Trophoblast cell (in vitro differentiated cells and primary cell): ENCODE measurements at regions not wholly inside any gene's neighbourhood (a gene's known extent, or its start where the extent isn't known, plus 50 kb on each side); places are given as distances from the start of the nearest gene placed in this dataset.

Experiments
- DNase-seq, 2 donors: peaks; one replicate each; pipeline ENCODE4 v3.0.0-alpha.2; 2016
- H2AFZ ChIP-seq: 2 replicates; pipeline ENCODE4 v1.6.1; 2013; ENCODE audit warnings: low read length, moderate library complexity, mild to moderate bottlenecking; ENCODE audit not compliant: insufficient read depth, poor library complexity
- H2AK5ac ChIP-seq: 2 replicates; pipeline ENCODE4 v1.6.1; 2013; ENCODE audit warnings: mild to moderate bottlenecking, low read length
- H2BK120ac ChIP-seq: 2 replicates; pipeline ENCODE4 v1.6.1; 2013; ENCODE audit warnings: low read length, mild to moderate bottlenecking, moderate library complexity; ENCODE audit not compliant: insufficient read depth, poor library complexity
- H2BK12ac ChIP-seq: 2 replicates; pipeline ENCODE4 v1.6.1; 2013; ENCODE audit warnings: mild to moderate bottlenecking, low read length, moderate library complexity
- H2BK5ac ChIP-seq: 2 replicates; pipeline ENCODE4 v1.6.1; 2013; ENCODE audit warnings: low read length, low read depth, moderate library complexity, mild to moderate bottlenecking; ENCODE audit not compliant: poor library complexity
- H3K14ac ChIP-seq: 2 replicates; pipeline ENCODE4 v1.6.1; 2013; ENCODE audit warnings: mild to moderate bottlenecking, low read length
- H3K18ac ChIP-seq: 2 replicates; pipeline ENCODE4 v1.6.1; 2013; ENCODE audit warnings: mild to moderate bottlenecking, low read length
- H3K23ac ChIP-seq: 2 replicates; pipeline ENCODE4 v1.6.1; 2013; ENCODE audit warnings: low read length
- H3K27ac ChIP-seq: 2 replicates; pipeline ENCODE4 v1.5.1; 2013; ENCODE audit warnings: low read depth, mild to moderate bottlenecking, inconsistent platforms, low read length, moderate library complexity
- H3K27me3 ChIP-seq: 2 replicates; pipeline ENCODE4 v1.6.1; 2013; ENCODE audit warnings: inconsistent platforms, mild to moderate bottlenecking, low read length, moderate library complexity; ENCODE audit not compliant: insufficient read depth
- H3K36me3 ChIP-seq, 2 experiments: 1 replicate in 1 of 2; 2 replicates in 1 of 2; pipeline ENCODE4 v1.6.1; 2013; ENCODE audit warnings: low read length in 2 of 2, mild to moderate bottlenecking in 2 of 2, moderate library complexity in 1 of 2; ENCODE audit not compliant: insufficient read depth in 2 of 2, control insufficient read depth in 1 of 2
- H3K4ac ChIP-seq: 2 replicates; pipeline ENCODE4 v1.6.1; 2013; ENCODE audit warnings: low read depth, mild to moderate bottlenecking, low read length, moderate library complexity
- H3K4me1 ChIP-seq, 2 experiments: 1 replicate in 1 of 2; 2 replicates in 1 of 2; pipeline ENCODE4 v1.6.1; 2013; ENCODE audit warnings: low read length in 2 of 2, mild to moderate bottlenecking in 2 of 2, moderate library complexity in 1 of 2; ENCODE audit not compliant: insufficient read depth in 2 of 2, control insufficient read depth in 1 of 2
- H3K4me2 ChIP-seq: 2 replicates; pipeline ENCODE4 v1.6.1; 2013; ENCODE audit warnings: inconsistent platforms, mild to moderate bottlenecking, low read length, moderate library complexity
- H3K4me3 ChIP-seq: 2 replicates; pipeline ENCODE4 v1.5.1; 2013; ENCODE audit warnings: mild to moderate bottlenecking, low read depth, low read length, inconsistent platforms
- H3K79me1 ChIP-seq: one replicate; pipeline ENCODE4 v1.6.1; 2013; ENCODE audit warnings: low read length
- H3K79me2 ChIP-seq: 2 replicates; pipeline ENCODE4 v1.6.1; 2013; ENCODE audit warnings: low read length, mild to moderate bottlenecking; ENCODE audit not compliant: control insufficient read depth, insufficient read depth, poor library complexity
- H3K9ac ChIP-seq: 2 replicates; pipeline ENCODE4 v1.6.1; 2013; ENCODE audit warnings: mild to moderate bottlenecking, low read length
- H3K9me3 ChIP-seq: 2 replicates; pipeline ENCODE4 v1.6.1; 2013; ENCODE audit warnings: low read depth, mild to moderate bottlenecking, control low read depth, inconsistent platforms, low read length; ENCODE audit not compliant: insufficient read depth
- H4K12ac ChIP-seq: 2 replicates; pipeline ENCODE4 v1.6.1; 2013; ENCODE audit warnings: low read depth, mild to moderate bottlenecking, low read length, moderate library complexity
- H4K8ac ChIP-seq: 2 replicates; pipeline ENCODE4 v1.6.1; 2013; ENCODE audit warnings: low read depth, mild to moderate bottlenecking, low read length, moderate library complexity
- H4K91ac ChIP-seq: one replicate; pipeline ENCODE4 v1.6.1; 2013; ENCODE audit warnings: low read depth, mild to moderate bottlenecking, low read length, moderate library complexity
- whole genome bisulfite sequencing: extraction: QIAGEN DNeasy Blood & Tissue Kit; methylation state at CpG from one replicate; pipeline ENCODE4 v1.1.7; 2013; ENCODE audit warnings: missing lambda C conversion rate; ENCODE audit not compliant: insufficient read length, insufficient coverage; ENCODE audit errors: extremely low coverage; 5-methylcytosine and 5-hydroxymethylcytosine counted together

DNA sequence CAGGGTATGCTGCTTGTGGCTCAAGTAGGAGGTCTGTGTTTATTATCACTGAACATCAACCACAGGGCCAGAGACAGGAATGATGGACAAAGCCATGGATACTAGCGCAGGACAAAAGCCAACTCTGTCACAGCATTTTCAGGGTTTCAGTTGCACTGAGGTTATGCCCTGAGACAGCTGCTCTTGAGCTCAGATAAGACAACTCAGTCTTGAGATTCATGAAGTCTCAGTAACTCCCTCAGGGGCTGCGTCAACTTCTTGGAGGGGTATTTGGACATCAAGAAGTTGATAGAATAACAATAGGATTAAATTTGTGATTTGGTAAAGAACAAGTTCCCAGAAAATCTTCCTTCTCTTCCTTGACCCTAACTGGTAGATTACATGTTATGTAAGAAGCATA, 287.0 kb upstream of the SLC14A2 start:
- Histone ChIP-seq H3K4me1 (peaks cover 0 to 13% of the 10 kb centered on the region in 2 experiments), H3K4me3 (no peak overlapping the region), H3K36me3 (no peaks in the 10 kb centered on the region), H2AFZ (no peak overlapping the region), H3K18ac (no peak overlapping the region), H3K14ac (no peak overlapping the region), H3K79me1 (peaks cover 2% of the 10 kb centered on the region), H4K12ac (no peak overlapping the region), H4K91ac (no peak overlapping the region), H3K79me2 (no peaks in the 10 kb centered on the region), H3K27ac (no peak overlapping the region), H2AK5ac (no peak overlapping the region), H2BK5ac (no peak overlapping the region), H4K8ac (no peak overlapping the region), H2BK120ac (no peak overlapping the region), H3K9me3 (no peaks in the 10 kb centered on the region), H3K27me3 (no peaks in the 10 kb centered on the region), H3K23ac (no peak overlapping the region), H2BK12ac (no peak overlapping the region), H3K9ac (no peak overlapping the region), H3K4ac (no peak overlapping the region), H3K4me2 (no peak overlapping the region)
- DNase-seq, result no peak
- WGBS, result no CpG with 5 or more reads among the region's 2 CpGs

DNA sequence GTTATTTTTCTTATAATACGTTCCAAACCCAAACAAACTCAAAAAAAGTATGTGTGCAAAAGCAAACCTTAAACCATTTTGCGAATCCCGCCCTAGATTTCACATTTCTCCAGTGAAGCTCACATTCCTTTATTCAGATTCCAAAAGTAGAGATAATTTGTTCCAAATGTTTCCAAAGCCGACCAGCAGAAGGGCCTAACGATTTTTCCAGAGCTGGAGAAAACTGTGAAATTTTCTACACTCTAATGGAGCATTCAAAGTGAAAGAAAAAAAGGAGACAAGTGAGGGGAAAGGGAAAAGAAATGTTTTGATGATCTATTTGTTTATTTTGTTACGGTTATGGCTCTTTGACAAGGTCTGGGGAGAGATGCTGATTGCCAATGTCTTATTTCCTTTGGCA, 286.5 kb upstream of the SLC14A2 start:
- H3K4me2 ChIP-seq, result no peak overlapping the region
- DNase-seq, result no peak
- no peak overlapping the region for H3K4ac ChIP-seq
- peaks cover 0 to 9% of the 10 kb centered on the region in 2 experiments for H3K4me1 ChIP-seq
- H3K9me3 ChIP-seq, result no peaks in the 10 kb centered on the region
- no peak overlapping the region for H2BK120ac ChIP-seq
- no peaks in the 10 kb centered on the region for H3K27me3 ChIP-seq
- no peak overlapping the region for H2BK12ac ChIP-seq
- no peak overlapping the region for H3K23ac ChIP-seq
- no peak overlapping the region for H3K4me3 ChIP-seq
- no peak overlapping the region for H4K91ac ChIP-seq
- no peak overlapping the region for H2AK5ac ChIP-seq
- H4K12ac ChIP-seq, result no peak overlapping the region
- no CpG with 5 or more reads among the region's 6 CpGs for WGBS
- H3K9ac ChIP-seq, result no peak overlapping the region
- H3K79me1 ChIP-seq, result peaks cover under 1% of the 10 kb centered on the region
- no peak overlapping the region for H3K14ac ChIP-seq
- H3K36me3 ChIP-seq, result no peaks in the 10 kb centered on the region
- H3K27ac ChIP-seq, result no peak overlapping the region
- no peaks in the 10 kb centered on the region for H3K79me2 ChIP-seq
- H3K18ac ChIP-seq, result no peak overlapping the region
- no peak overlapping the region for H2BK5ac ChIP-seq
- H4K8ac ChIP-seq, result no peak overlapping the region
- H2AFZ ChIP-seq, result no peak overlapping the region

GRCh38 chr18:45329316-45329715, 286.0 kb upstream of the SLC14A2 start:
- H2AK5ac ChIP-seq, result no peak overlapping the region
- H2AFZ ChIP-seq, result no peak overlapping the region
- no peak overlapping the region for H4K8ac ChIP-seq
- no peaks in the 10 kb centered on the region for H3K9me3 ChIP-seq
- H3K9ac ChIP-seq, result no peak overlapping the region
- no peak overlapping the region for H2BK12ac ChIP-seq
- H3K18ac ChIP-seq, result no peak overlapping the region
- no peaks in the 10 kb centered on the region for H3K79me2 ChIP-seq
- no peak for DNase-seq
- no peaks in the 10 kb centered on the region for H3K27me3 ChIP-seq
- H4K91ac ChIP-seq, result no peak overlapping the region
- no peak overlapping the region for H3K27ac ChIP-seq
- no peak overlapping the region for H3K14ac ChIP-seq
- H3K4ac ChIP-seq, result no peak overlapping the region
- no peaks in the 10 kb centered on the region for H3K79me1 ChIP-seq
- H2BK5ac ChIP-seq, result no peak overlapping the region
- H3K4me2 ChIP-seq, result no peak overlapping the region
- no peak overlapping the region for H3K4me3 ChIP-seq
- no peak overlapping the region for H4K12ac ChIP-seq
- H3K4me1 ChIP-seq, result peaks cover 0 to 8% of the 10 kb centered on the region in 2 experiments
- H2BK120ac ChIP-seq, result no peak overlapping the region
- H3K23ac ChIP-seq, result no peak overlapping the region
- H3K36me3 ChIP-seq, result no peaks in the 10 kb centered on the region

- H2AFZ ChIP-seq, result no peak overlapping the region
- H4K12ac ChIP-seq, result no peak overlapping the region
- no peak overlapping the region for H2BK5ac ChIP-seq
- H3K79me2 ChIP-seq, result no peaks in the 10 kb centered on the region
- H3K9me3 ChIP-seq, result no peaks in the 10 kb centered on the region
- H3K4me2 ChIP-seq, result no peak overlapping the region
- no peak overlapping the region for H3K23ac ChIP-seq
- no peak overlapping the region for H4K91ac ChIP-seq
- no peak overlapping the region for H3K4ac ChIP-seq
- DNase-seq, result peak in 1 of 2 donors; percentile 46
- no peak overlapping the region for H3K14ac ChIP-seq
- H3K4me3 ChIP-seq, result no peak overlapping the region
- H2BK12ac ChIP-seq, result no peak overlapping the region
- H3K27me3 ChIP-seq, result no peaks in the 10 kb centered on the region
- H3K4me1 ChIP-seq, result peaks cover 0 to 3% of the 10 kb centered on the region in 2 experiments
- H3K79me1 ChIP-seq, result no peaks in the 10 kb centered on the region
- no peak overlapping the region for H2BK120ac ChIP-seq
- H3K18ac ChIP-seq, result no peak overlapping the region
- H3K36me3 ChIP-seq, result no peaks in the 10 kb centered on the region
- WGBS, result no CpG with 5 or more reads among the region's 2 CpGs
- no peak overlapping the region for H3K27ac ChIP-seq
- H3K9ac ChIP-seq, result no peak overlapping the region
- no peak overlapping the region for H2AK5ac ChIP-seq
- H4K8ac ChIP-seq, result no peak overlapping the region
These were observed 285.1 kb upstream of the SLC14A2 start for GRCh38 chr18:45330170-45330594.
